GM03348 (cell line): ENCODE measurements at regions not wholly inside any gene's neighbourhood (a gene's known extent, or its start where the extent isn't known, plus 50 kb on each side); places are given as distances from the start of the nearest gene placed in this dataset.

Experiments used
- DNase-seq: peaks from one replicate; pipeline ENCODE4 v3.0.0; 2012; ENCODE audit warnings: low spot score

DNA sequence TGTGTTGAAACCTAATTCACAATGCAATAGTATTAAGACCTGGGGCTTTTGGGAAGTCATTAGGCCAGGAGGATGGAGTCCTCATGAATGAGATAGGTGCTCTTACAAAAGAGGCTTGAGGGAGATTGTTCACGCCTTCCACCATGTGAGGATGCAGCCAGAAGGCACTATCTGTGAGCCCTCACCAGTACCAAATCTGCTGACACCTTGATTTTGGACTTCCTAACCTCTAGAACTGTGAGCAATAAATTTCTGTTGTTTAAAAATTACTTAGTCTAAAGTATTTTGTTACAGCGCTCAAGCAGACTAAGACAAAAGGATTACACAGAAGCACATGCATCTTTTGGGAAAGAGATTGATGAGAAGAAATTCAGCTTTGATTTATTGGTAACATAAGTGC lies 232.9 kb upstream of the NR4A3 start:
- no peak for DNase-seq

- no peak for DNase-seq
Observed at GRCh38 chr9:99590410-99590809, 231.3 kb upstream of the NR4A3 start.

DNA sequence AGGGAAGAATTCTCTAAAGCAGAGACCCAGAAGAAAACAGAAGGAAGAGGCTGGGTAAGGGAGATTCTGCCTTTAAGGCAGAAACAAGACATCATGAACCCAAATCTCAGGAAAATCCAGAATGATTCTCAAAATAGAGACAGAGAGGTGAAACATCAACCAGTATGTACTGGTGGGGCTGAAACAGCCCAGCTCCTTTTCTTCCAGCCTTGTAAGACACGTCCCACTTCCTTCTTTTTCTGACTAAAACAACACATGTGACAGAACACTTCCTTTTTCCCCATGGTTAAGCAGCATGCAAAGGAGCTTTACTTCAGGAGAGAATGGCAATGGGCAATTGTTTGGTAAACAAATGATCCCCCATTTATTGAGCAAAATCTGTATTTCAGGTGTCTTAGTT lies 230.8 kb upstream of the NR4A3 start:
- no peak for DNase-seq

DNA sequence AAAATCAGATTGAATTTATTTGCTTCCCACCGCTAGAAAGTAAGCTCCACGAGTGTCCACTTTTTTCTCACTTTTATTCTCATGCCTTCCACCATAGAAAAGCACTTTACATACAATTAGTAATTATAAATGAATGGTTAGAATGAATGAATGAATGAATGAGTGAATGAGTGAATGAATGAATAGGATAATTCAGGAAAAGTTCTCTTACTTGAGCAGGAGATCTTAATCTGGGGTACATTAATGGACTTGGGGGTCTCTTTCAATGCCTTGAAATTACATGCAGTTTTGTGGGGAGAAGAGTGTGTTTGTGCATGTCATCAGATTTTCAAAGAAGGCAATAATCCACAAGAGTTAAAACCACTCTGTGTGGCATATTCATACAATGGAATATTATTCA lies 229.9 kb upstream of the NR4A3 start:
- no peak for DNase-seq

GRCh38 chr9:99592834-99593574 lies 228.7 kb upstream of the NR4A3 start:
- DNase-seq: no peak

DNA sequence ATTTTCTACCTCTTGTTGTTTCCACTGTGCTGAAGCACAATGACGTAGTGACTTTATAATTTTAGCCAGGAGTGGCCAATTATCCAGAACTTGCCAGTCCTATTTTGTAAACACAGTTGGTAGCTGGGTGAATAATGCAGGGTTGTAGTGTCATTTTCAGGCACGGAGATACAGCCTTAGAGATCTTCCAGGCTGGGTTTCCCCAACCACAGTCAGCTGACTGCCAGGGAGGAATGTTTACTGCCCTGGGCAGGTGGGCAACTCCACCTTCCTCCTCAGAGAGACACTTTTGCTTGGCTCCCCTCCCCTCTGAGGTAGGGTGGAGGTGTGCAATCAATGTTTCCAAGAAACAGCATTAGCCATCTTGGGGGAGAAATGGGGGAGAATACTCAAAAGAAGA lies 228.1 kb upstream of the NR4A3 start:
- no peak for DNase-seq

- DNase-seq: no peak
Observed at GRCh38 chr9:99594056-99594780, 227.5 kb upstream of the NR4A3 start.

DNA sequence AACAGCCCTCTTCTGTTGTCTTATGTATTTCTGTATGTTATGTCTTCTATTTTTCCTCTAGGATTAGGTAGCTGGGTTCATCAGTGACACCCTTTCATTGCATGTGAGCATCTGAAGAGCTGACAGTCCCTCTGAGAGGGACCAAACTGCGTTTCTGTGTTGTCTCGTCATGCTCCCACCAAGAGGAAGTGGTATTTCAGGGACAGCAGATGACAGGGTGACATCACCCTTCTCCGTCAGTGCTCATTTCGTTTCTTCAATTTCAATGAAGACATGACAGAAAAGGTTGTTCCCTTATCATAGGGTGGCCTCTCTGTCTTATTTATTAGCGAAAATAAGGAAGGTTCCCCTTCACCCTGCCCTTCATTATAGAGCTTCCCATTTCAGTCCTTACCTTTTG lies 225.9 kb upstream of the NR4A3 start:
- no peak for DNase-seq

DNA sequence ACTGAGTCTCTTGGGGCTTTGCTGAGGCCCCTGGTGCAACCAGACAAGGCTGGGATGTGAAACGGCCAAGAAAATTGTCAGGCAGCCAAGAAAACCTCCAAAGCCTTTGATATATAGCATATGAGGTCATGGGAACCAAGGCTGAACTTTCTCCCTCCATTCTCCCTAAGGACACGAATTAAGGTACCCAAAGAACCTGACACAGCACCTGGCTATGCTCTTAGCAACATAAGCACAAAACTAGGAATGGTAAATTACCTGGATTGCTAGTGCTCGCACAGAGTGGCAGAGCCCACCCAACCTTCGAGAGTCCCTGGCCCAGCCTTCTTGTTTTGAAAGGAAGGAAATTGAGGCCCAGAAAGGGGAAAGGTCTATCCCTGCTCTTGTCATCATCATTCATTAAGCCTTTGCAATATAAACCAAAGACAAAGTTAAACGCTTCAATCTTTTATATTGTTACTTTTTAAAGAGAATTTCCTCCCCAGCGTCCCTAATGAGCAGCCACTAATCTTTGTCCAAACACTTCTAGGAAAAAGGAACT lies 220.0 kb upstream of the NR4A3 start:
- DNase-seq: no peak

- no peak for DNase-seq
Observed at GRCh38 chr9:99602854-99603253, 218.8 kb upstream of the NR4A3 start.

GRCh38 chr9:99605016-99605743 lies 216.5 kb upstream of the NR4A3 start:
- DNase-seq: no peak

DNA sequence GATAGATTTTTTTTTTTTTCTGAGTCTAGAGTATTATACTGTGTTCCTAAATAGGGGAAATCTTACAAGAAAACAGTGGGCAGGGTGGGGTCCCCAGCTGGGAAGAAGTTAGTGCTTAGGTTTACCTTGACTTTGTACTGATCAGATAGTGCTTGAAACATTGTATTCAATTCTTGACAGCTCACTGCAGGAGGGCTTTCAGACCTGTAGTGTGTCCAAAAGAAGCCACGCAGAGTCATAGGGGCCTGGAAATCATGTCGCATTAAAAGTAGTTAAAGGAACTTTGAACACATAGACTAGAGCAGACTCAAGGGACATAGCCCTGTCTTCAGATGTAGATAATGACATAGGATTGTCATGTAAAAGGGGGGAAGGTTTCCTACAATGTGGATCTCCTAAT lies 215.4 kb upstream of the NR4A3 start:
- no peak for DNase-seq

DNA sequence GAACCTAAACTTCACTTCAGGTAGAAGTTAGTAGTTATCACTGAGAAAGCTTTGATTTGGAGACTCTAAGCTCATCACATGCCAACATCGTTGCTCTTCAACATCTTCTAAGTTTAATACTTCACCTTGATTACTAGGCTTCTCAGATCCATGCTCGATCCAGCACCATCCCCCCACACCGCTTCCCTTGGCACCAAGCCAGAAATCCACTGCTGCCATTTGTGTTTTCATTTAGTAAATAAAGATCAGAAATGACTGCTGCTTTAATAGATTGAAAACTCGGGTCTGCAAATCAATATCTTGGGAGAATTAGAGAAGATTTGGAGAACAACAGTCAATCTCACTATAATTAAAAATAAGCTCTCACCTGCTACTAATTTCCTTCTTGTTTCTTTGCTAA lies 214.7 kb upstream of the NR4A3 start:
- DNase-seq: no peak

- no peak for DNase-seq
Observed at GRCh38 chr9:99607842-99608448, 213.7 kb upstream of the NR4A3 start.

DNA sequence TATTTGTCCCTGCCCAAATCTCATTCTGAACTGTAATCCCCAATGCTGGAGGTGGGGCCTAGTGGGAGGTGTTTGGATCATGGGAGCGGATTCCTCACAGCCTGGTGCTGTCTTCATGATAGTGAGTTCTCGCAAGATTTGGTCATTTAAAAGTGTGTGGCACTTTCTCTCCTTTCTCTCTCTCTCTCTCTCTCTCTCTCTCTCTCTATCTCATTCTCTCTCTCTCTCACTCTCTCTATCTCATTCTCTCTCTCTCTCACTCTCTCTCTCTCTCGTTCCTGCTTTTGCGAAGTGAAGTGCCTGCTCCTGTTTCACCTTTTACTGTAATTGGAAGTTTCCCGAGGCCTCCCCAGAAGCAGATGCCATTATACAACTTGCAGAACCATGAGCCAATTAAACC lies 207.3 kb upstream of the NR4A3 start:
- DNase-seq: no peak

DNA sequence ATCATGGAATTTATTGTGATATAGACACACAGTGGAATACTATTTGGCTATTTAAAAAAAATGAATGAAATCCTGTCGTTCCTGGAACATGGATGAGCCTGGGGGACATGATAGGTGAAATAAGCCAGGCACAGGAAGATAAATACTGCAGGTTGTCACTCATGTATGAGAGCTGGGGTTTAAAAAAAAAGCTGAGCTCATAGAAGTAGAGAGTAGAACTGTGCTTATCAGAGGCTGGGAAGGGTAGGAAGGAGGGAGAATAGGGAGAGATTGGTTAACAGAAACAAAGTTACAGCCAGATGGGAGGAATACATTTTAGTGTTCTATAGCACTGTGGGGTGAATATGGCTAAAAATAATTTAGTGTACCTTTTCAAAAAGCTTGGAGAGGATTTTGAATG lies 200.6 kb upstream of the NR4A3 start:
- DNase-seq: no peak

GRCh38 chr9:99622679-99623078 lies 199.0 kb upstream of the NR4A3 start:
- DNase-seq: no peak

- no peak for DNase-seq
Observed at GRCh38 chr9:99623780-99624364, 197.8 kb upstream of the NR4A3 start.

GRCh38 chr9:99624499-99625233 lies 197.0 kb upstream of the NR4A3 start:
- DNase-seq: no peak

GRCh38 chr9:99626426-99626825 lies 195.3 kb upstream of the NR4A3 start:
- DNase-seq: no peak

GRCh38 chr9:99628285-99628684 lies 193.4 kb upstream of the NR4A3 start:
- no peak for DNase-seq
